ENCODE measurements at regions not wholly inside any gene's neighbourhood (a gene's known extent, or its start where the extent isn't known, plus 50 kb on each side); places are given as distances from the start of the nearest gene placed in this dataset.

- H3K36me3 ChIP-seq = no peaks in the 10 kb centered on the region
- no peaks in the 10 kb centered on the region for H3K4me1 ChIP-seq
- 47 to 63% (median 58%) methylated on average over 1 of the region's 1 CpG for WGBS, 5 donors
- DNase-seq = no peak
- H3K9me3 ChIP-seq = no peaks in the 10 kb centered on the region
- no peak for TF ChIP-seq CTCF (IDR thresholded peaks at IDR 0.05)
- TF ChIP-seq POLR2AphosphoS5 (IDR thresholded peaks at IDR 0.05) = no peak
- no peak for TF ChIP-seq POLR2A (IDR thresholded peaks at IDR 0.05)
- TF ChIP-seq EP300 (IDR thresholded peaks at IDR 0.05) = no peak
- H3K4me3 ChIP-seq = no peak overlapping the region
- intact Hi-C loops (cut with DNase I; ENCODE audit: low total_unique reads) = no loop called here
- H3K27me3 ChIP-seq = no peaks in the 10 kb centered on the region
- H3K27ac ChIP-seq = peak overlapping the region in 2 of 5 donors; percentile 15 to 67
Observed at GRCh38 chr12:89864411-89864810, 155.8 kb upstream of the ATP2B1 start.

GRCh38 chr12:89863968-89864367 lies 155.3 kb upstream of the ATP2B1 start:
- H3K4me1 ChIP-seq = no peaks in the 10 kb centered on the region
- peak overlapping the region in 4 of 5 donors; percentile 18 to 67 (median 62) for H3K27ac ChIP-seq
- no peak for TF ChIP-seq POLR2AphosphoS5 (IDR thresholded peaks at IDR 0.05)
- TF ChIP-seq EP300 (IDR thresholded peaks at IDR 0.05) = no peak
- no peak for TF ChIP-seq CTCF (IDR thresholded peaks at IDR 0.05)
- TF ChIP-seq POLR2A (IDR thresholded peaks at IDR 0.05) = no peak

GRCh38 chr12:89863493-89863938 lies 154.9 kb upstream of the ATP2B1 start:
- no peaks in the 10 kb centered on the region for H3K27me3 ChIP-seq
- H3K36me3 ChIP-seq = no peaks in the 10 kb centered on the region
- 71 to 86% (median 75%) methylated on average over 7 of the region's 7 CpGs for WGBS, 5 donors
- H3K4me1 ChIP-seq = no peaks in the 10 kb centered on the region
- TF ChIP-seq POLR2A (IDR thresholded peaks at IDR 0.05) = no peak
- TF ChIP-seq EP300 (IDR thresholded peaks at IDR 0.05) = no peak
- no peak for TF ChIP-seq POLR2AphosphoS5 (IDR thresholded peaks at IDR 0.05)
- TF ChIP-seq CTCF (IDR thresholded peaks at IDR 0.05) = no peak
- H3K4me3 ChIP-seq = no peak overlapping the region
- peak overlapping the region in 4 of 5 donors; percentile 18 to 67 (median 62) for H3K27ac ChIP-seq
- intact Hi-C loops (cut with DNase I; ENCODE audit: low total_unique reads) = no loop called here
- peak in 1 of 2 donors; percentile 62 for DNase-seq
- H3K9me3 ChIP-seq = no peaks in the 10 kb centered on the region

More at GRCh38 chr12:89863968-89864367, 155.3 kb upstream of the ATP2B1 start:
- H3K9me3 ChIP-seq = no peaks in the 10 kb centered on the region
- H3K36me3 ChIP-seq = no peaks in the 10 kb centered on the region
- intact Hi-C loops (cut with DNase I; ENCODE audit: low total_unique reads) = no loop called here
- no peaks in the 10 kb centered on the region for H3K27me3 ChIP-seq
- no peak overlapping the region for H3K4me3 ChIP-seq
- peak in 1 of 2 donors; percentile 49 for DNase-seq

GRCh38 chr12:89862511-89863445 lies 154.1 kb upstream of the ATP2B1 start:
- Histone ChIP-seq H3K36me3 (no peaks in the 10 kb centered on the region), H3K27me3 (no peaks in the 10 kb centered on the region), H3K9me3 (no peaks in the 10 kb centered on the region), H3K27ac (peak overlapping the region in 4 of 5 donors; percentile 18 to 67 (median 62)), H3K4me1 (no peaks in the 10 kb centered on the region), H3K4me3 (no peak overlapping the region)
- TF ChIP-seq CTCF (IDR thresholded peaks at IDR 0.05) (no peak), POLR2AphosphoS5 (IDR thresholded peaks at IDR 0.05) (peak in 2 of 3 donors; percentile 52 to 56)
- 55 to 64% (median 64%) methylated on average over 7 of the region's 7 CpGs for WGBS, 5 donors
- peak in 1 of 2 donors; percentile 71 for DNase-seq
- intact Hi-C loops (cut with DNase I; ENCODE audit: low total_unique reads) = no loop called here

Data from stomach (tissue), 8 donors.